GM13977 (cell line): ENCODE measurements at regions not wholly inside any gene's neighbourhood (a gene's known extent, or its start where the extent isn't known, plus 50 kb on each side); places are given as distances from the start of the nearest gene placed in this dataset.

Experiments
- DNase-seq: peaks from one replicate; pipeline ENCODE4 v3.0.0; 2012; ENCODE audit warnings: low spot score
- CTCF ChIP-seq: IDR thresholded peaks from 2 replicates; pipeline ENCODE4 v1.5.1; 2012; ENCODE audit warnings: mild to moderate bottlenecking, control low read depth; ENCODE audit not compliant: insufficient read depth; ENCODE audit errors: extremely low read depth, missing control alignments
- in situ Hi-C: fragments of 300-500 bp; cut with MboI; formaldehyde crosslinking; loops from one replicate; pipeline ENCODE4 v1.12.0; 2022; ENCODE audit warnings: low sequenced_read_pairs, low pct_unique_long_range_greater_than_20kb, mixed read lengths, inconsistent platforms; ENCODE audit not compliant: unreplicated experiment

GRCh38 chr2:13604951-13605661, 888.4 kb downstream of the TRIB2 start:
- in situ Hi-C loops = no loop called here
- no peak for DNase-seq
- TF ChIP-seq CTCF = no peak

GRCh38 chr2:13607139-13607538, 890.4 kb downstream of the TRIB2 start:
- in situ Hi-C loops = no loop called here
- no peak for TF ChIP-seq CTCF
- DNase-seq = no peak

- TF ChIP-seq CTCF = no peak
- DNase-seq = no peak
- in situ Hi-C loops = no loop called here
Observed at GRCh38 chr2:13611939-13612338, 895.2 kb downstream of the TRIB2 start.

GRCh38 chr2:13616059-13616458, 899.3 kb downstream of the TRIB2 start:
- in situ Hi-C loops = no loop called here
- no peak for DNase-seq
- TF ChIP-seq CTCF = no peak

- TF ChIP-seq CTCF = no peak
- in situ Hi-C loops = no loop called here
- no peak for DNase-seq
Observed at GRCh38 chr2:13616616-13617015, 899.9 kb downstream of the TRIB2 start.

- in situ Hi-C loops = no loop called here
- TF ChIP-seq CTCF = no peak
- DNase-seq = no peak
Observed at GRCh38 chr2:13628122-13628521, 911.4 kb downstream of the TRIB2 start.
